OCI-LY7 (cell line): ENCODE measurements at regions not wholly inside any gene's neighbourhood (a gene's known extent, or its start where the extent isn't known, plus 50 kb on each side); places are given as distances from the start of the nearest gene placed in this dataset.

ENCODE experiments used
- BruUV-seq: library from RNA; stranded (reverse); fragments of 400-500 nt; replicated peaks from 2 replicates; lab custom pipeline; 2021; lab: Mats Ljungman, UMichigan
- CTCF ChIA-PET: fragments of 300-600 bp; sonication (Branson Sonifier 250); formaldehyde crosslinking; loops from one replicate; lab custom pipeline; 2022; ENCODE audit warnings: antibody characterized with exemption; ENCODE audit not compliant: unreplicated experiment; lab: Charles Lee
- POLR2A ChIA-PET: fragments of 300-600 bp; sonication (Branson Sonifier 250); formaldehyde crosslinking; loops from one replicate; lab custom pipeline; 2022; ENCODE audit warnings: antibody characterized with exemption; lab: Charles Lee
- DNase-seq: peaks from one replicate; pipeline ENCODE4 v3.0.0-alpha.2; 2015; ENCODE audit warnings: low spot score
- H2AFZ ChIP-seq: fragments of 200-600 bp; sonication (generic), shearing (Covaris generic); 2 replicates; pipeline ENCODE4 v1.6.1; 2014; ENCODE audit warnings: mild to moderate bottlenecking, antibody characterized with exemption, low read length, moderate library complexity
- H3K27ac ChIP-seq: fragments of 200-600 bp; sonication (generic); 2 replicates; pipeline ENCODE4 v1.5.1; 2014; ENCODE audit warnings: mixed run types, low read depth, mild to moderate bottlenecking, moderate library complexity, low read length, inconsistent platforms; ENCODE audit not compliant: poor library complexity, severe bottlenecking
- H3K36me3 ChIP-seq: fragments of 200-600 bp; sonication (generic); 2 replicates; pipeline ENCODE4 v1.6.1; 2014; ENCODE audit warnings: mild to moderate bottlenecking, antibody characterized with exemption, low read length, moderate library complexity, mixed read lengths; ENCODE audit not compliant: insufficient read depth
- H3K4me1 ChIP-seq: fragments of 200-600 bp; sonication (generic); 2 replicates; pipeline ENCODE4 v1.5.1; 2014; ENCODE audit warnings: mild to moderate bottlenecking, low read length; ENCODE audit not compliant: insufficient read depth, poor library complexity, severe bottlenecking
- H3K4me2 ChIP-seq: fragments of 200-600 bp; sonication (generic); 2 replicates; pipeline ENCODE4 v1.6.1; 2014; ENCODE audit warnings: mild to moderate bottlenecking, low read length
- H3K4me3 ChIP-seq: fragments of 200-600 bp; sonication (generic); 2 replicates; pipeline ENCODE4 v1.5.1; 2014; ENCODE audit warnings: mild to moderate bottlenecking, low read depth, low read length; ENCODE audit not compliant: poor library complexity, severe bottlenecking
- H3K79me2 ChIP-seq: fragments of 200-600 bp; sonication (generic); 2 replicates; pipeline ENCODE4 v1.6.1; 2016; ENCODE audit warnings: low read depth, mild to moderate bottlenecking, low read length, moderate library complexity, mixed read lengths; ENCODE audit not compliant: insufficient read depth
- H3K9me2 ChIP-seq: fragments of 200-600 bp; sonication (generic); 2 replicates; pipeline ENCODE4 v1.6.1; 2016; ENCODE audit warnings: mild to moderate bottlenecking, low read length, mixed read lengths; ENCODE audit not compliant: insufficient read depth
- H3K9me3 ChIP-seq: fragments of 200-600 bp; sonication (generic); 2 replicates; pipeline ENCODE4 v1.6.1; 2014; ENCODE audit warnings: mild to moderate bottlenecking, mixed run types, low read length, mixed read lengths
- H4K20me1 ChIP-seq: fragments of 200-600 bp; sonication (generic); 2 replicates; pipeline ENCODE4 v1.6.1; 2014; ENCODE audit warnings: mild to moderate bottlenecking, antibody characterized with exemption, low read length, moderate library complexity, mixed read lengths; ENCODE audit not compliant: insufficient read depth
- CTCF ChIP-seq: fragments of 200-600 bp; sonication (generic); conservative IDR thresholded peaks from 2 replicates; pipeline ENCODE4 v1.5.1; 2014; ENCODE audit warnings: mild to moderate bottlenecking, antibody characterized with exemption, low read length, moderate library complexity, mixed read lengths
- EZH2phosphoT487 ChIP-seq: fragments of 200-600 bp; sonication (generic); IDR thresholded peaks from 2 replicates; pipeline ENCODE4 v1.6.1; 2018; ENCODE audit warnings: low read depth, borderline replicate concordance, mild to moderate bottlenecking, mixed run types, antibody characterized with exemption, low read length, moderate library complexity, mixed read lengths
- intact Hi-C: fragments of 100-400 bp; cut with micrococcal nuclease; formaldehyde crosslinking; loops from one replicate; pipeline ENCODE4 v1.10.0; 2022; ENCODE audit not compliant: unreplicated experiment

GRCh38 chr13:59144700-59145099, 1019.0 kb downstream of the DIAPH3 start:
- no peak overlapping the region for H2AFZ ChIP-seq
- no peak overlapping the region for H3K4me2 ChIP-seq
- no peaks in the 10 kb centered on the region for H3K79me2 ChIP-seq
- no peaks in the 10 kb centered on the region for H3K9me2 ChIP-seq
- no peak overlapping the region for H3K27ac ChIP-seq
- ChIA-PET CTCF (no interaction called here), POLR2A (no interaction called here)
- no peaks in the 10 kb centered on the region for H3K36me3 ChIP-seq
- H3K4me3 ChIP-seq: no peak overlapping the region
- H3K4me1 ChIP-seq: no peaks in the 10 kb centered on the region
- no peaks in the 10 kb centered on the region for H3K9me3 ChIP-seq
- intact Hi-C loops: no loop called here
- H4K20me1 ChIP-seq: no peaks in the 10 kb centered on the region
- no peak for DNase-seq
- BruUV-seq: no TSS peak
- TF ChIP-seq CTCF (no peak), EZH2phosphoT487 (no peak)

DNA sequence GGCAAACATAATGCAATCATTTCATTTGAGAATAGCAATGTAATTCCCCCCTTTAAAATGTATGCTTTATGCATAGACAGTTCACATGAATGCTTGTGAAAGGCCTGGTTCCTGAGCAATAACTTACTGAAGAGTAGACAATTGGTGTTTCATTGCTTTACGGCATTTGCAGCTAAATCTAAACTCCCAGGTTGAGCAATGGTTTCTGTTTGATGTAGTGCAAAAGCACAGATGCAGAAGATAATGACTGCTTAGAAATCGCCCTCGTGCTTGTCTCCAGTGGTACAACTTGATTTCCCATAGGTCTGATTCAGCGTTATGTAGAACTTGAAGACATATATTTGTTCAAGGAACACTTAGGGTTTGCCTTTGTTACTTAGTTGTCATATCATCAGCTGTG, 1018.3 kb downstream of the DIAPH3 start:
- TF ChIP-seq CTCF (no peak), EZH2phosphoT487 (no peak)
- CTCF ChIA-PET: no interaction called here
- H2AFZ ChIP-seq: no peak overlapping the region
- BruUV-seq: no TSS peak
- H4K20me1 ChIP-seq: no peaks in the 10 kb centered on the region
- no peak overlapping the region for H3K4me2 ChIP-seq
- intact Hi-C loops: no loop called here
- H3K4me3 ChIP-seq: no peak overlapping the region
- H3K79me2 ChIP-seq: no peaks in the 10 kb centered on the region
- no peak overlapping the region for H3K27ac ChIP-seq
- no peak for DNase-seq
- no peaks in the 10 kb centered on the region for H3K9me3 ChIP-seq
- POLR2A ChIA-PET: no interaction called here
- H3K36me3 ChIP-seq: no peaks in the 10 kb centered on the region
- no peaks in the 10 kb centered on the region for H3K9me2 ChIP-seq
- no peaks in the 10 kb centered on the region for H3K4me1 ChIP-seq

DNA sequence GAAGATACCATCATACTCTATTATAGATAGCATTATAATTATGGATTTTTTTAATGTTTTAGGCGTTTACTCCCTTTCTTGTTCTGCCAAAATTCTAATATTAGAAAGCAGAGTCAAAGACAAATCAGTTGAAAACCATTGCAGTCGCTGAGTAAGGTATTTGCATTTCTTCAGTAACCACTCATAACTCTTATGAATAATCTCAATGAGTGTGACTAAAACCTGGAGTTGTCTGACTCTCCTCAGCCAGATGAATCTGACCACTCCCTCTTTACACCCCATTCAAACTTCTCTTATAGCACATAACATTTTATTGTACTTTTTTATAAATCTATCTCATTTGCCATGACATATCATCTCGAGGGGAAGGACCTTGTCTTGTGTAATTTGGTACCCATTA, 1006.5 kb downstream of the DIAPH3 start:
- H3K9me2 ChIP-seq: no peaks in the 10 kb centered on the region
- H3K4me2 ChIP-seq: no peak overlapping the region
- no peaks in the 10 kb centered on the region for H3K4me1 ChIP-seq
- ChIA-PET CTCF (no interaction called here), POLR2A (no interaction called here)
- no peak for DNase-seq
- intact Hi-C loops: no loop called here
- no peaks in the 10 kb centered on the region for H3K9me3 ChIP-seq
- TF ChIP-seq EZH2phosphoT487 (no peak), CTCF (no peak)
- no peaks in the 10 kb centered on the region for H3K36me3 ChIP-seq
- H3K27ac ChIP-seq: no peak overlapping the region
- no peak overlapping the region for H3K4me3 ChIP-seq
- no peaks in the 10 kb centered on the region for H4K20me1 ChIP-seq
- no TSS peak for BruUV-seq
- H3K79me2 ChIP-seq: no peaks in the 10 kb centered on the region
- H2AFZ ChIP-seq: no peak overlapping the region
